ENCODE measurements at regions not wholly inside any gene's neighbourhood (a gene's known extent, or its start where the extent isn't known, plus 50 kb on each side); places are given as distances from the start of the nearest gene placed in this dataset.

DNA sequence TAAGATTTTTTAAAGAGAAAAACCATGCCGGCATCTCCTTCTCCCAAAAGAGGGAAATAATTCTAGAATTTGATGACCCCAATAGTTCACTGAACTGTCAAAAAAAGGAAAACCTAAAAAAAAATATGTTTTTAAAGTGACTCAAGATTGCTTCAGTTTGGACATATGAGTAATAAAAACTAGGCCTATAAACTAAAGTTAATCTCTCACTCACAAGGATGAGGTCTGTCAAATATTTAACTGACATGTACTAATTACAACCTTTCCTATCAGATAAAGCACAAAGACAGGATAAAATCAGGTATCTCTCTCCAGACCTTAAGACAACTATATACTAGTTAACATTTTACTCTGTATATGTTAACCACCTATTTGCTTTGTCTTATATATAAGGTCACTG, 231.9 kb downstream of the NSUN3 start:
- ATAC-seq (ENCODE audit: insufficient read depth, low read depth) (no peak), DNase-seq (no peak)
- no peaks in the 10 kb centered on the region for H3K9me3 ChIP-seq (ENCODE audit: insufficient read depth, low read length, severe bottlenecking)
- H3K27me3 ChIP-seq (ENCODE audit: insufficient read depth, low read length, poor library complexity) = no peaks in the 10 kb centered on the region
- TF ChIP-seq, protein P1, sequence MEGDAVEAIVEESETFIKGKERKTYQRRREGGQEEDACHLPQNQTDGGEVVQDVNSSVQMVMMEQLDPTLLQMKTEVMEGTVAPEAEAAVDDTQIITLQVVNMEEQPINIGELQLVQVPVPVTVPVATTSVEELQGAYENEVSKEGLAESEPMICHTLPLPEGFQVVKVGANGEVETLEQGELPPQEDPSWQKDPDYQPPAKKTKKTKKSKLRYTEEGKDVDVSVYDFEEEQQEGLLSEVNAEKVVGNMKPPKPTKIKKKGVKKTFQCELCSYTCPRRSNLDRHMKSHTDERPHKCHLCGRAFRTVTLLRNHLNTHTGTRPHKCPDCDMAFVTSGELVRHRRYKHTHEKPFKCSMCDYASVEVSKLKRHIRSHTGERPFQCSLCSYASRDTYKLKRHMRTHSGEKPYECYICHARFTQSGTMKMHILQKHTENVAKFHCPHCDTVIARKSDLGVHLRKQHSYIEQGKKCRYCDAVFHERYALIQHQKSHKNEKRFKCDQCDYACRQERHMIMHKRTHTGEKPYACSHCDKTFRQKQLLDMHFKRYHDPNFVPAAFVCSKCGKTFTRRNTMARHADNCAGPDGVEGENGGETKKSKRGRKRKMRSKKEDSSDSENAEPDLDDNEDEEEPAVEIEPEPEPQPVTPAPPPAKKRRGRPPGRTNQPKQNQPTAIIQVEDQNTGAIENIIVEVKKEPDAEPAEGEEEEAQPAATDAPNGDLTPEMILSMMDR (IDR thresholded peaks at IDR 0.05; ENCODE audit: borderline replicate concordance, extremely low read depth, low read length, poor library complexity, severe bottlenecking) = no peak
- TF ChIP-seq EZH2 (IDR thresholded peaks at IDR 0.05; ENCODE audit: borderline replicate concordance, low read depth, low read length, severe bottlenecking) = no peak
- H3K27ac ChIP-seq (ENCODE audit: low read length) = no peak overlapping the region
- H3K4me2 ChIP-seq (ENCODE audit: insufficient read depth, low read length) = no peak overlapping the region
- H3K4me1 ChIP-seq (ENCODE audit: insufficient read depth, low read length) = no peaks in the 10 kb centered on the region
- no peak overlapping the region for H3K4me3 ChIP-seq (ENCODE audit: low read depth in 1 of 2, low read length in 2 of 2)
- H4K20me1 ChIP-seq (ENCODE audit: insufficient read depth, low read length) = no peaks in the 10 kb centered on the region
- no peaks in the 10 kb centered on the region for H3K36me3 ChIP-seq (ENCODE audit: insufficient read depth, low read length)
- H2AFZ ChIP-seq (ENCODE audit: low read depth, low read length) = no peak overlapping the region
- H3K9ac ChIP-seq (ENCODE audit: low read depth, low read length) = no peak overlapping the region
- no peaks in the 10 kb centered on the region for H3K79me2 ChIP-seq (ENCODE audit: insufficient read depth, low read length)

DNA sequence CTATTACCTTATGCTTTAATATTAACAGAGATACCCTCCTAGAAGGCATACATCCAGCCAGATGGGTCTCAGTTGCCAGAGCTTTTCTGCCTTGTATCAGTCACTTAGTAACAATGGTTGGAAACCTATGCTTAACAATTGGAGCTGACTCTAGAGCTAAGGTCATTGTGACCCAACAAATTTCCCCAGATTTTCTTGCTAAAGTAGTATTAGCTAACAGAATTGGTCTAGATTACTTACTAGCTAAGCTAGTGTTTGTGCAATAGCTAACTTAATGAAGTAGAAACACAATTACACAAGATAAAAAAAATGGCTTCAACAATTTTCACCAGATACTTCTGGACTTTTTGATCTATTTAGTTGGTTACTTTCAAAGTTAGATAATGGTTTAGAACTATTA, 236.9 kb downstream of the NSUN3 start:
- Histone ChIP-seq H3K27me3 (ENCODE audit: insufficient read depth, low read length, poor library complexity) (no peaks in the 10 kb centered on the region), H3K79me2 (ENCODE audit: insufficient read depth, low read length) (no peaks in the 10 kb centered on the region), H3K27ac (ENCODE audit: low read length) (no peak overlapping the region), H3K4me1 (ENCODE audit: insufficient read depth, low read length) (no peaks in the 10 kb centered on the region), H3K4me2 (ENCODE audit: insufficient read depth, low read length) (no peak overlapping the region), H3K9ac (ENCODE audit: low read depth, low read length) (no peak overlapping the region), H2AFZ (ENCODE audit: low read depth, low read length) (no peak overlapping the region), H4K20me1 (ENCODE audit: insufficient read depth, low read length) (no peaks in the 10 kb centered on the region), H3K9me3 (ENCODE audit: insufficient read depth, low read length, severe bottlenecking) (no peaks in the 10 kb centered on the region), H3K36me3 (ENCODE audit: insufficient read depth, low read length) (no peaks in the 10 kb centered on the region), H3K4me3 (ENCODE audit: low read depth in 1 of 2, low read length in 2 of 2) (no peak overlapping the region)
- ATAC-seq (ENCODE audit: insufficient read depth, low read depth) (no peak), DNase-seq (no peak)
- TF ChIP-seq EZH2 (IDR thresholded peaks at IDR 0.05; ENCODE audit: borderline replicate concordance, low read depth, low read length, severe bottlenecking) = no peak
- TF ChIP-seq, protein P1 (IDR thresholded peaks at IDR 0.05; ENCODE audit: borderline replicate concordance, extremely low read depth, low read length, poor library complexity, severe bottlenecking) = no peak

DNA sequence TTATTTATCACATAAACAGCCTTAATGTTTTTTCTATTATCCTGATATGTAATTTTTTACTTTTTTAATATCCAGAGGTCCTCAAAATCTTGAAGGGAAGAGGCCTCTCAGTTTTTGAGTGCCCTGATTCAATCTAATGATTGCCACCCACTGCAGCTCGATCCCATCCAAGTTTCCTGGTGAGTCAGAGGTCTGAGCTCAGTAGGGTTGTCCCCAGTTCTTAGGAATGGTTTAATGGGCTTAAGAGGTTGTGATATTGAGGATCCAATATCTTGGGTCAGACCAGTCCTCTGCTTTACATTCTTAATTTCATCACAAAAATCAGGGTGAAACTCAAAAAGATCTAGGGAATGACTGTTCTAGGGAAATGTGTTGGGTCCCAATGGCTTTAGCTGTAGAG, 238.5 kb downstream of the NSUN3 start:
- DNase-seq (no peak), ATAC-seq (ENCODE audit: insufficient read depth, low read depth) (no peak)
- Histone ChIP-seq H3K4me2 (ENCODE audit: insufficient read depth, low read length) (no peak overlapping the region), H3K27ac (ENCODE audit: low read length) (no peak overlapping the region), H3K9me3 (ENCODE audit: insufficient read depth, low read length, severe bottlenecking) (no peaks in the 10 kb centered on the region), H4K20me1 (ENCODE audit: insufficient read depth, low read length) (no peaks in the 10 kb centered on the region), H3K9ac (ENCODE audit: low read depth, low read length) (no peak overlapping the region), H3K4me1 (ENCODE audit: insufficient read depth, low read length) (no peaks in the 10 kb centered on the region), H3K36me3 (ENCODE audit: insufficient read depth, low read length) (no peaks in the 10 kb centered on the region), H3K4me3 (ENCODE audit: low read depth in 1 of 2, low read length in 2 of 2) (no peak overlapping the region), H2AFZ (ENCODE audit: low read depth, low read length) (no peak overlapping the region), H3K27me3 (ENCODE audit: insufficient read depth, low read length, poor library complexity) (no peaks in the 10 kb centered on the region), H3K79me2 (ENCODE audit: insufficient read depth, low read length) (no peaks in the 10 kb centered on the region)
- TF ChIP-seq EZH2 (IDR thresholded peaks at IDR 0.05; ENCODE audit: borderline replicate concordance, low read depth, low read length, severe bottlenecking) = no peak
- TF ChIP-seq, protein P1 (IDR thresholded peaks at IDR 0.05; ENCODE audit: borderline replicate concordance, extremely low read depth, low read length, poor library complexity, severe bottlenecking) = no peak

DNA sequence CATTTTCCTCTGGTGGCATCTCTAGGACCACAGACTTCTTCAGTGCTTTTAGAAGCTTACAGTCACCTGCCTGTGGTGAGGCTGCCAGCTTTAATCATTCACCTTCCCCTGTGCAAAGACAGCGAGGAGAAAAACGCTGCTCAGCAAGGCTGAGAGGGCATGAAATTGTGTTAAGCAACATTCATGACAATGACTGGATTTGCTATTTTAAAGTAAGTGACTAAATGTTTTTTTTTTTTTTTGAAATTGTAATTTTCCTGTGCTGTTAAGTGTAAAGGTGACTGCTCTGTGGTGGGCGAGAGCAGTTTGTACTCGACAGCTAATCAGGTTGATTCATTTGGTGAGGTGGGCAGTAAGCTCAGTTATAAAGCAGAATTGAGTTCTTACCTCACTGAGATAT, 240.4 kb downstream of the NSUN3 start:
- Histone ChIP-seq H3K9ac (ENCODE audit: low read depth, low read length) (no peak overlapping the region), H3K79me2 (ENCODE audit: insufficient read depth, low read length) (no peaks in the 10 kb centered on the region), H3K9me3 (ENCODE audit: insufficient read depth, low read length, severe bottlenecking) (no peaks in the 10 kb centered on the region), H3K36me3 (ENCODE audit: insufficient read depth, low read length) (no peaks in the 10 kb centered on the region), H2AFZ (ENCODE audit: low read depth, low read length) (no peak overlapping the region), H4K20me1 (ENCODE audit: insufficient read depth, low read length) (no peaks in the 10 kb centered on the region), H3K27me3 (ENCODE audit: insufficient read depth, low read length, poor library complexity) (no peaks in the 10 kb centered on the region), H3K27ac (ENCODE audit: low read length) (no peak overlapping the region), H3K4me2 (ENCODE audit: insufficient read depth, low read length) (no peak overlapping the region), H3K4me1 (ENCODE audit: insufficient read depth, low read length) (no peaks in the 10 kb centered on the region), H3K4me3 (ENCODE audit: low read depth in 1 of 2, low read length in 2 of 2) (no peak overlapping the region)
- ATAC-seq (ENCODE audit: insufficient read depth, low read depth) (no peak), DNase-seq (no peak)
- TF ChIP-seq, protein P1 (IDR thresholded peaks at IDR 0.05; ENCODE audit: borderline replicate concordance, extremely low read depth, low read length, poor library complexity, severe bottlenecking) = no peak
- TF ChIP-seq EZH2 (IDR thresholded peaks at IDR 0.05; ENCODE audit: borderline replicate concordance, low read depth, low read length, severe bottlenecking) = no peak

All from DND-41 (cell line).